ENCODE measurements at regions not wholly inside any gene's neighbourhood (a gene's known extent, or its start where the extent isn't known, plus 50 kb on each side); places are given as distances from the start of the nearest gene placed in this dataset.

DNA sequence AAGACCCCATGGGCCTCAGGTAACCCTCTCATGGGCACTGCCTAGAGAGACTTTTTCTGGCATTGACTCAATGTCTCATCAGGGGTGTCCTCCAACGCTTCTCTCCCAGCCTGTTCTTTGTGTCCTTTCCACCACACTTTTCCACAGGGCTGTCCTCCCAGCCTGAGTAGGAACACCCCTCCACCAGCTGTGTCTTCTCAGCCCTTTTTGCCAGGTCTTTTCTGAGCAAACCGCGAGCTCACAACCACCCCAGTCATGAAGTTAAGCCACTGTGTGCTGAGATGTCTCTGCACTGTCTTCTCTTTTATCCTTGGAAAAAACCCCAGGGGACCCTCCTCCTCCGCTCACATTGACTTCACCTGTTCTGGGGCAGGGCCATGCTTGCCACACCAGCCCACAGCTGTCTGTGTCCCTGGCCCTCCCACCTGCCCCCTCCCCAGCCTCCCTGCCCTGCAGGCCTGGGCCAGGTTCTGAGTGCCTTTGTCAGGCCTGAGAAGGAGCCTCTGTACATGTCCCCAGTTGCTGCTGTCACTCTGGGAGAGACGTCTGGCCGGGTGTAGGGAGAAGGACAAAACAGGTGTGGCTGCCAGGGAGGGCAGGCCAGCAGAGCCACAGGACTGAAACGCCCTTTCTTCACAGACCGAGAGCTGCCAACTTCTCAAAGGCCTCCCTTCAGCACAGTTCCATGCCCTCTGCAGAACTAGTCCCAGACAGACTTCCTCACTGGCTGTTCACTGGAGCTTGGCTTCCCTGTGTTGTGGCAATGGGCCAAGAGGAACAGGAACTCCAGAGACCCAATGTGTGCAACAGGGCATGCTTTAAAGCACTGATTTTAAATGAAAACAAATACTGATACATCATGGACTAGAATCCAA, 50.5 kb upstream of the PNMA1 start:
- Mint-ChIP-seq H3K9me3 (no peaks in the 10 kb centered on the region), H3K27me3 (no peaks in the 10 kb centered on the region), H3K4me3 (no peak overlapping the region), H3K36me3 (ENCODE audit: low read depth) (peaks cover 15% of the 10 kb centered on the region), H3K4me1 (peaks cover 62% of the 10 kb centered on the region), H3K27ac (no peak overlapping the region)
- ChIA-PET CTCF (interaction anchor here (0.6 kb wide), 1 partner anchor 57 kb away, joined by 3 read pairs; no protein-coding TSS in a partner anchor), POLR2A (interaction anchor here (0.8 to 9.4 kb wide), 2 partner anchors 9 to 22 kb away, joined by 5 to 236 read pairs; no protein-coding TSS in a partner anchor)
- no peak for DNase-seq

Measured in activated CD4-positive, alpha-beta memory T cell treated with anti-CD3 and anti-CD28 coated beads, Interleukin-2, amount 10 ng/mL, durations not matched to agents 7 days and 5 days (primary cell).